ENCODE measurements at regions not wholly inside any gene's neighbourhood (a gene's known extent, or its start where the extent isn't known, plus 50 kb on each side); places are given as distances from the start of the nearest gene placed in this dataset.
"Not testable (repeated sequence)": the region's sequence is repeated elsewhere in the genome, so short reads cannot be mapped to it uniquely, and the experiment has no call there.

DNA sequence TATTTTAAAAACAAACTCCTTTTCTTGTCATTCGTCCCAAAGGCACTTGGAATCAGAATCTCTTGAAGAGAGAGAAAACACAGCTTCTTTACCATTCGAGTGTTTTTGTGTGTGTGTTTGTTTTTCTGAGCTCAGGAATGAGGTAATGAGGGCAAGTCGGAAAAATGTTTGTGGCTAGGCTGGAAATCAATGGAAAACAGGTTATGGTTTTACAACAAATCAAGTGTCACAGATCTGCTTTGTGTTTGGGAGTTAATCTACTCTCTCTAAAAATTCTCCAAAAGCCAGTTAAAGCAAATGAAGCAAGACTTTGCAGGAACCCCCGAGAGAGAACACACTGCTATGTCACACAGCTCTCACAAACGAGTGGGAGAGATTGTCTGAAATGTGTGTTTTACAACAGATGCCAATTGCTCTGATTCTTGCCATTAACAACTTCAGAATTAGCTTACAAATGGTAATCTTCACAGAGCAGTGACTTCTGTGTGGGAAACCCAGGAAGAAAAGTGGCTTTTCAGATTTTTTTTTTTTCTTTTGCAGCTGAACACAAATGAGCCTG is 264.1 kb downstream of the CBLL2 start:
- no peak for DNase-seq

DNA sequence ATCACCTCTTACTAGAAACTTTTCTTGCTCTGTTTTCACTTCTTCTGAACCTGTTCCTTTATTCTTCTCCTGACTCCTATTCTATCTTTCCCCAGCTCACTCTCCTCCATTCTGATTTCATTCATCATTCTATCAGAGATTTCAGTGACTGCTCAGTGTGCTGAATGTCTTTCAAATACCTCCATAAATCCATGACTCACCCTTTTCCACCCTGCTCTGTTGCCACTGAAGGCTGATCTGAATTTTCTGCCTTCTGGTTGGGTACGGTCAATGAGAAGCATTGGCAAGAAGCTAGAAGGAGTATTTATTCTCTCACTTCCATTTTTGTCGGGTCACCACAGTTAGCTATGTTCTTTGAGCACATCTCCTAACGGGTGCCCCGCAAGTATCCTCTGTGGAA is 265.9 kb downstream of the CBLL2 start:
- DNase-seq, result no peak

DNA sequence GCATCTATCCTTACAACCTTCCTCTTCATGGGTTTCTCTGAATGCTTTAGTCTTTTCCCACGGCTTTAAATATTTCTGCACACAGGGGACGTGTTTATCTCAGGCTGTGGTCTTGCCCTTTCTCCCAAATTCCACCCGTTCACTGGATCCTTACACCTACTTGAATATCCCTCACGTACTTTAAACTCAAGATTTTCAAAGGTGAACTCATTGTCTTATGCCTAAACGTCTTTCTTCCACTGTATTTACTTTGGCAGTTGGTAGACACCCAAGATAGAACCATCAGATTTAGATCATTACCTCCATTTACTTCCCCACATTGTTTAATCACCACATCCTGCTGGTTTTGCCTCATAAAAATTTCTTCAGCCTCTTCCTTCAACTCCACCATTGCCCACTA is 269.2 kb downstream of the CBLL2 start:
- DNase-seq, result no peak

DNA sequence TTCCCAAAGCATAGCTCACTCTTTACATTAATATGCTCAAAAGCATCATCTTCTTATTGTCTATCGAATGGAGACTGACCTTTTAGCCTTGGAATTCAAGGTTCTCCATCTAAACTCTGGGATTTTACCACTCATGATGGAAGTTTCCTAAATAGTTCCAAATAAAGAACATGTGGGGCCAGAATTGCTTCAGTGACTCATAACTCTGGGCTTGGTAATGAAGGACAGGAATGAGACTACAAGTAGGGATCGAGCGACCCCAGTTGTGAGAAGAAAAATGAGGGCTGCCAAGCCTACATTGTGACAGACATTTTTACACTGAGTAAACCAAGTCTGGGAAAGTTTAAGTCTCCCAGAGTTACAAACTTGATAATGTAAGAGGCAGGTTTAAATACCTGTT is 269.9 kb downstream of the CBLL2 start:
- no peak for DNase-seq

DNA sequence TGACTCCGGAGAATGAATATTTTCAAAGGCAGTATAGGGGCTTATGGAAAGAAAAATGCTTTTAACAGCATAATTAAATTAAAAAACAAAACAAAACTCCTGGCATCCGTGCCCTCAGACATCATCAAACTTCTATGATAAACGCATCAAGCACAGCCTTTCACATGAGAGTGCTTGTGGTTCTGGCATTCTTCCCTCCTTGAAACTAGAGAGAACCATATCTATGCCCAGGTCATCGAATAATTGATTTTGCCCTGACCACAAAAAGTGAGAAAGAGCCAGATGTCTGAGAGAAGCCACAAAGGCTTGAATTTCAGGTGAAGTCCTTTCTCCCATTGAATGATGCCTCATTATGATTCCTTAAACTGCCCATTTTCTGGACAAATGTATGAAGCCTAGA is 286.8 kb downstream of the CBLL2 start:
- no peak for DNase-seq

DNA sequence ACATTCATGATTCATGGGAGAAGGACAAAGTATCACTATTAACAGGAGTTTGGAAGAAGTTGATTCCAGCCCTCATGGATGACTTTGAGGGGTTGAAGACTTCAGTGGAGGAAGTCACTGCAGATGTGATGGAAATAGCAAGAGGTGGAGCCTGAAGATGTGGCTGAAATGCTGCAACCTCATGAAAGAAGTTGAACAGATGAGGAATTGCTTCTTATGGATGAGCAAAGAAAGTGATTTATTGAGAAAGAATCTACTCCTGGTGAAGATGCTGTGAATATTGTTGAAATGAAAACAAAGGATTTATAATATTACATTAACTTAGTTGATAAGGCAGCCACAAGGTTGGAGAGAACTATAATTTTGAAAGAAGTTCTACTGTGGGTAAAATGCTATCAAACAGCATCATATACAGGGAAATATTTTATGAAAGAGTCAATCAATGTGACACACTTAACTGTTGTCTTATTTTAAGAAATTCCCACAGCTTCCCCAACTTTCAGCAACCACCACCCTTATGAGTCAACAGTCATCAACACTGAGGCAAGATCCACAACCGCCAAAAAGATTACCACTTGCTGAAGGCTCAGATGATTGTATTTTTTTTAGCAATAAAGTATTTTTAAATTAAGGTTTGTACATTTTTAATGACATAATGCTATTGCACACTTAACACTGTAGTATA is 302.6 kb downstream of the CBLL2 start:
- DNase-seq, result no peak

DNA sequence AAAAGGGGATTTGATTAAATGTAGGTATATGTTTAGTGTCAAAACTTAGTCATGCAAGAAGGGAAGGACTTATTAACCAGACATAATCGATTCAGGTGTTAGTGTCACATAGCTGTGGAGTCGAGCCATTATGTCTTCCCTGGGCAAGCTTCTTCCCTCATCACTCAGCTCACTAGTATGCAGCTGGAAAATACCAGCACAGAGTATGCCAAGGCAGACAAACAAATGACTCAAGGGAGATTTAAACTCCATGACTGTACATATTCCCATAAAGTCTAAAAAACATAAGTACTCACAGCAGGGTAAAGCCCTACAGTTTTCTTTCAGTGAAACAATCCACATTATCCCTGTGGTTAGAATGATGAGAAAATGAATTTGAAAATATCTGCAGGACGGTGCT is 304.5 kb downstream of the CBLL2 start:
- no peak for DNase-seq

DNA sequence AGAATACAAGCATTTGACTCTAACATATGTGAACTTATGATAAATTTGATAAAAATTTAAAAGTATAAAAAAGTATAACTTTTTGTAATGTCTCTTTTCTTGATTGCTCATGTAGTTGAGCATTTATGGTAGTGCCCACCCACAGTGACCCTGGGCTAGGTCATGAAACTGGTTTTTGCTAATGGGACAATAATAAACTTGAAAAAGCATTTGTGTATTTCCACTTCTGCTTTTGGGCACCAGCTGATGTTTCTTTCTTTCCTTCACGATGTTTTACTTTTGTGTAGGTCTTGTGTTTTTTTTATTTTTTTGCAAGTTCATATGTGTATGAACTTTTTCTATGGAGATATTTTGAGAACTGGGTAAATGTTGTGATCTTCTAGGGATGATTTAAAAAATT is 313.1 kb downstream of the CBLL2 start:
- DNase-seq, result no peak

DNA sequence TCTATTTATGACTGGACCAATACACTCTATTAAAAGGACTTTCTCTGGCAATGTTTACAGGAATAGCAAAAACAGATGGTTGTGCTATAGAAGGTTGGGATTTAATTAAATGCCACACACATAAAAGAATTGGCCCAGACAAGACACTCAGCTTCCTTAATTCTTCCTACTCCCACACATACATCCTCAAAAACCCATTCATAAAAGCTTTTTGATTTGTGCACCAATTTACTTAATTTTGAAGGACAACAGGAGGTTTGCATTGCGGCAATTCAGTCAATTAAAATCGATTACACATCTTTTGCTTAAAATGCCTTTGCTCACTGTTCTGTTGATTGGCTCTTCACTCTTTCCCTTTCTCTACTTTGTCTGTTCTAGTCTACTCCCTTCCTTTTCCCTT is 317.1 kb downstream of the CBLL2 start:
- DNase-seq, result no peak

DNA sequence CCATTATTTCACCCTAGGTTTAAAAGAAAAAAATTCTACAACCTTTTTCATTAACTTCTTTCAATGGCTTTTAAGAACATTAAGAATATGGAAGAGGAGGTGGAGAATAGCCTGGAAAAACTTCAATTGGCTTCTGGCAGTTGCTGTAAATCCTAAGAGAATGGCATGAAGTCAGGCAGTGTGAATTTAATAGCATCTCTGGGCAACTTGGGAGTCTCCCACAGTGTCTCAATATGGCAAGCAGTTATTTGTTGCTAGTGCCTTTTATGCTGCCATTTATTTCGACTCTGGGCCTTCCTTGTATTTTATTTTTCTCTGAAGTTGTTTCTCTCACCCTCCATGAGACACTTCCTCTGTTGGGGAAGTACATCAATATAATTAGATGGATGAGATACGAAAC is 322.1 kb downstream of the CBLL2 start:
- no peak for DNase-seq

DNA sequence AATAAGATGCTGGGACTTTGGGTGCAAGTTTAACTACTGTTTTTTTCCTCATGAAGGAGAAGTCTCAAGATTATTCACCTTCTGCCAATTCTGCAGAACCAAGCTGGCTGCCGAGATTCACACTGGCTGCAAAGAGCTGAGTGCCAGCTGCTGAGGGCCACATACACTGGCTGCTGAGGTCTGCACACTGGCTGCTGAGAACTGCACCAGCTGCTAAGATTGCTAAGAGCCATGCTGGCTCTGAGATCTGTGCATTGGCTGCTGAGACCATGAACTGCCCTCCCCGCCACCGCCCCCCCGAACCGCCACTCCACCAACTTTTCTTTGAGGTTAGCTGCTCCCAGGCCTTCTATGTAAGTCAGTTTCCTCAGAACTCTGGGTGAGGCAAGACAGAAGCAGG is 330.3 kb downstream of the CBLL2 start:
- DNase-seq, result no peak

DNA sequence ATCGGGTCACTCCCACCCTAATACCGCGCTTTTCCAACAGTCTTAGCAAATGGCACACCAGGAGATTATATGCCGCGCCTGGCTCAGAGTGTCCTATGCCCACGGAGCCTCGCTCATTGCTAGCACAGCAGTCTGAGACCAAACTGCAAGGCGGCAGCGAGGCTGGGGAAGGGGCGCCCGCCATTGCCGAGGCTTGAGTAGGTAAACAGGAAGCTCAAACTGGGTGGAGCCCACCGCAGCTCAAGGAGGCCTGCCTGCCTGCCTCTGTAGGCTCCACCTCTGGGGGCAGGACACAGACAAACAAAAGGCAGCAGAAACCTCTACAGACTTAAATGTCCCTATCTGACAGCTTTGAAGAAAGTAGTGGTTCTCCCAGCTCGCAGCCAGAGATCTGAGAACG is 336.7 kb downstream of the CBLL2 start:
- not testable (repeated sequence) for DNase-seq

DNA sequence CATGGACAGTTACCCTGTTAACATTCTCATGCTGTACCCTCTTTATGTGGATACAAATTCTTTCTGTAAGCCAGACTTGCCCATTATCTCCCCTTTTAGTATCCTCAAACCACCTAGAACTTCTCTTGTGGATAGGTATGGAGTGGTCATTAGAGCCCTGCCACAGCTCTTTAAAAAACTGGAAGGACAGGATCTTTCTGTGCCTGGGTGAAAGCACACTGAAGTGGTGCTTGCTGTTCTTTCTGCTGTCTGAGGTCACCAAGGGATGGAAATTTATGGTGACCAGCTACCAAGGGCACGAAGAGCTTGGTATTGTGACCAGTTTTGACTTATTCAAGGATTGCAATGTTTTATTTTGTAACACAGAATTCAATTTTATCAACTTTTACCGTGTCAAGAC is 344.2 kb downstream of the CBLL2 start:
- no peak for DNase-seq

DNA sequence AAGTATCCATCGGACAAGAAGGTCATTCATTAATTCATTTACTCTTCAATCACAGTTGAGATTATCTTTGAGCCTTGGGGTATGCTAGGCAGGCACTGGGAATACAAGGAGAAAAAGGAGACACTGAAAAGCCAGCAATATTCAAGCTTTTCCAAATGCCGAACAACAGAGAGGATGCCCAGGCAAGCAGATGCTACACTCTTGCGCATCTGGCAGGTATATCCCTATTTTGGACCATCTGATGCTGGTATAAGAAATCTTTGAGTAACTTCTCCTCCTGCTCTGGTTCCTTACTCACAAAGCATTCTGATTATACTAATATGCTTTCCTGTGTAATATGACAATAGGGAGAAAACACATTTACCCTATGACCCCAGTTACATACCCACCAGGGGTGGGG is 354.9 kb downstream of the CBLL2 start:
- DNase-seq, result no peak

DNA sequence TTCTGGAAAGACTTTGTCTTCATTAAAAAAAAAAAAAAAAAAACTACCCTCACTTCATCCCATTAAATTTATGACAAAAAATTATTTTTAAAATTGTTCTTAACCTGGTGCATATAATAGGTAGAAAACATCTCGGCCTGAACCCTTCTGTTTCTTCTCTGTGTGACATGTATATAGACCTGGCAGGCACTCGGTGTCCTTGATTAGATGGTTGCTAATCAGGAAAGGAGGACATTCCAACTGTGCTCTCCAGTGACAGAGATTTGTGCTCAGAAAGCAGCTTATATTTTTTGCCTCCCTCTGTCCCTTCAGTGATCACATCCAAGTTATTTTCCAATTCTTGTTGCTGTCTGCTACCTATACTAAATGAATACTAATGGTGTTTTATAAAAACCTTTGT is 355.6 kb downstream of the CBLL2 start:
- DNase-seq, result no peak

DNA sequence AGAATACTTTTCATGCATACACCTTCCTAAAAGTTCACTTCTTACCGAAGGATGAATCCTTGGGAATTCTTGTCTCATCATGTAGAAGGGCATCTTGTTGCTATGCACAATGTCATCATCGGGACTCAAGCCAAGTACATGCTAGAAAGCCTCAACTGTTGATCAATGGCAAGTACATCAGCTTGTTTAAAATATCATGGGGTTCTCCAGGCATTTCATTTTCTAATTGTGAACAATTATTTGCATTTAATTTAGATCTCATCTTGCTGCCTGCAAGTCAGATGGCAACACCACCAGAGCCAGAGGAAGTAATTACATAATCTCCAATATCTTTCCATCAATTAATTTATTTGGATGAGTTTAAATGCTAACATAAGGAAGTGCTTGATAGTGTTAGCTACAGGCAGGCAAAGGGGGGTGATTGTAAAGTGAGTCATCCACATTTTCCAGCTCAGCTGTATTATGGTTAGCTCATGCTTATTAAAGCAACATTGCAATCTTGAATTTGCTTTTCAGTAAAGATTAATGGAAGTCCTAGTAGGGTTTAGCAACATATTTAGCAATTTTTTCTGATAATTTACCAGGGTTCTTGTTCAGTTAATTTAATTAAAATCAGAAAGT is 356.5 kb downstream of the CBLL2 start:
- DNase-seq, result no peak

DNA sequence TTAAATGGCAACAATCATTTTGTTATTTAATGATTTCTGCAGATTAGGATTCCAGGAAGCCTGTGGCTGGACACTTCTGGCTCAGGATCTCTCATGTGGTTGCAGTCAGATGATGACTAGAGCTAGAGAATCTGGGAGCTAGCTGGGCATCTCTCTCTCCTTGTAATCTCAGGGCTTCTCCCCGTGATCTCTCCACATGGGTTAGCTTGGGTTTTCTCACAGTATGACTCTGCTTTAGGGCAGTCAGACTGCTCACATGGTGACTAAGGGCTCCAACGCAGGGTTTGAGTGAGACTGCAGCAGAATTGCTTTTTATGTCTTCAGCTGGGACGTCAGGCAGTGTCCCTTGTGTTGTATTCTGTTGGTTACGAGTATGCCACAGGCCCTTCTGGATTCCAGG is 361.4 kb downstream of the CBLL2 start:
- DNase-seq, result no peak

DNA sequence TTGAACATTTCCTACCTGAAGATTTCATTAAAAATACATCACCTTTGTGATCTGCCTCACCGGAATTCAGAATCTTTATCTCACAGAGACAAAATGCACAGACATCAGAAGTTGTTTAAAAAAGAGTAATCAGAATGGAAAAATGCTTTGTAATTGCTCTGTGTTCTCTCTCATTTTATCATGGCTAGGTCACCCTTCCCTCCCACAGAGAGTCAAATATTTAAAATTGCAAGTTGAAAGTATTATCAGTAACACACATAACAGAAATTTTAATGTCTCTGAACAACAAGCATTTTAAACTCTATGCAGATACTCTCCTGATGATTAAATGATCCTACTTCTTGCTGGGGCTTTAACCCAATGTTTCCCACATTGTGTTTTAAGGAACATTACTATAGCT is 362.0 kb downstream of the CBLL2 start:
- no peak for DNase-seq

DNA sequence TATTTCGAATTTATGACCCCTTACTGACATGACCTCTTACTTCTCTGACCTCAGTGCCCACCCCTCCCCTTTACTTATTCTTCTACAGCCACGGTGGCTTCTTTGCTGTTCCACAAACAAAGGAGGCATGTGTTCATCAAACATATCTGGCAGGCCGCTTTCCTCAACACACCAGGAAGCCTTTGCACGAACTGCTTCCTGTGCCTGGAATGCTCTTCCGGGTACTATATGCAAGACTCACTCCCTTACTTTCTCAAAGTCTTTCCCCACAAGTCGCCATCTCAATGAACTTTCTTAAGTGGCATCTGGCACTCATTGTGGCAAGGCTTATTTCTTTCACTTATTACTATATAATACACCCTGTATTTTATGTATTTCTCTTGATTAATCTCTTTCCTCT is 351.5 kb upstream of the DDX53 start:
- DNase-seq, result no peak

DNA sequence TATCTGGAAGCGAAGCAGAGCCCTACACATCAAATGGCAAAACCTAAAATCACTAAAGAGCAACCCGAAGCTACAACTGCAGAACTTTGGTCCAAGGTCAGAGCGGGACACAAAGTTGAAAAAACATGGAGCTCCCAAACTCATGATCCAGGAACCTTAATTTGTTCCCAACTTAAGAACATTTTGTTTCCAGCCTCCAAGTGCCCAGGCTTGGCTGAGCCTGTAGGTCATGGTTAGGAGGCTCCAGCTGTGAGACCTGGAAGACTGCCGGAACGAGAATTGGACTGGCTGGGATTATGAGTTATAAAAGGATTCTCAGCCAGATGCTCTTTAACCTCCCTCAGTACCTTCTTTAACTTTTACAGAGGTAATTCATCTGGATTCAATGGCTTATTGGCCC is 349.1 kb upstream of the DDX53 start:
- no peak for DNase-seq

DNA sequence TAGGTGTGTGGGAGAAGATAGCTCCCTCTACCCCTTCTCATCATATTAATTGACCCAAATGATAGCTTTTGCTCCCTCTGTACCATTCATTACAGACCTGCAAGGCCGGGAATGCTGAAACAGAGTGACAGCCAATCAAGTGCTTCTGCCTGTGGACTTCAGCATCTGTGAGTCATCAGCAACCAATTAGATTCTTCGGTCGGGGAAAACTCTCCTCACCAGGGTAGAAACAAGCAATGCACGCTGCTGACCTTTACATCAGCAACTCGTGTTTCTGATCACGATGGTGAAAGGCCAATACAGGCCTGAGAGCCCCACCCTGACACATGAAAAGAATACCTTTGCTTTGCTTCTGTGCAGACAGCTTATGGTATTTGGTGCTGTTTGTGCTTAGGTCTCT is 347.2 kb upstream of the DDX53 start:
- no peak for DNase-seq

DNA sequence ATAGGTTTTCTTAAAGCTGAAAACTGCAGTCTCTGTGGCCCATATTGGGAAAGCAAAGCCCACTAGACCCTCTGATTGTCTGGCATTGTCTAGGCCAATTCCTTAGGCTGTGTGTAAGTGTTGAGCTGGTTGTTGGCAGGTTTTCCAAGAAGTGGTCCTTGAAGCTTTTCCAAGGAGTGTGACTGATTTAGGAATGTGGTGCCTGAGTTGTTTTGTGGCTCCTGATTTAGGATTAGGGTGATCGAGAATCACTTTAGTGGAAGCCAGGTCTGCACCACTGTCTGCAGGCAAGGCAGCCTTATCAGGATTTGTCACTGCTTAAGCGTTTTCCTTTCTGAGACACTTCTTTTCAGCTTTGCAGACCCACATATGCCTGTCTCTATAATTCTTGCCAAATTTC is 339.0 kb upstream of the DDX53 start:
- no peak for DNase-seq

DNA sequence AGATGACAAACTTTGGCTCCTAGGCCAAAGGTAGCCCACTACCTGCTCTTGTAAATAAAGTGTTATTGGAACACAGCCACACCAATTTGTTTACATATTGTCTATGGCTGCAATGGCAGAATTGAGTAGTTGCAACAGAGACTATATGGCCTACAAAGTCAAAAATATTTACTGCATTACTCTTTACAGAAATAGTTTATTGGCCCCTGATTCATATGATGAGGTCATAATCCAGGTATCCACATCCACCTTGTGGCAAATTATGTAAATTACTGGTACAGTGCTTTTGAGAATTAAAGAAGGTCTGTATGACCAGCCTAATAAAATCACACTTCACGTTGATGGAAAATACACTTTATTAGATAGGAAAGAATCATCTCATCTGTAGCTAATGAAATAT is 337.0 kb upstream of the DDX53 start:
- no peak for DNase-seq

DNA sequence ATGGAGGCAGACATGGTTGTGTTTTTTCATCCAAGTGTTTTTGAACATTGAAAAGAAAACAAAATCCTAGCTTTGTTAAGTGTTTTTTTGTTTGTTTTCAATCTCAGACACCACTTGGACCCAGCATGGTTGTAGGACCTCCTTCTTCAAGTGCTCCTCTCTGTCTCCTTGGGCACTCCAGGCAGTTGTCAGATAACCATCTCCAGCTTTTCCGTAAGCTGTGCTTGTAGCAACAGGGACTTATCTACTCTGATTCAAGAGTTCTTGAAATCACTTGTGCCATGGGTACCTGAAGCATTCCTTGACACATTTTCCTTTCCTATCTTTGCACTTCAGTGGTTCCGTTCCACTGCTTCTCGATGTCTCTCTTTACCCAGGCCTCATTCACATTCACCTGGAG is 334.9 kb upstream of the DDX53 start:
- no peak for DNase-seq

DNA sequence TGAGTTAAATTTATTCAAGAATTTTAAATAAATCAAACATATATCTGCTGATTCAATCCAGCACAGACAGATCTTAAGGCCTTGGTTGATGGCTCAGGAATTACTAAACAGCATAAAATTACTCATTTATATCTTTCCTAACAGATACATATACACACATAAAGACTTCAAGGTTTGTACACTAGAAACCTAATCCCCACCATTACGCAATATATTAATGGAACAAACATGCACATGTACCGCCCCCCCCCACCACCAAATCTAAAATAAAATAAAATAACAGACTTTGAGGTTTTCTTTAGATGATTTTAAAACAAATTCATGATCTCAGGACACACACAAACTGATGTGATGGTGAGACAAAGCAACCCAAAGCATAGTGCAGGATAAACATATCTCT is 333.9 kb upstream of the DDX53 start:
- DNase-seq, result no peak
